CD14-positive monocyte (primary cell): ENCODE measurements at regions not wholly inside any gene's neighbourhood (a gene's known extent, or its start where the extent isn't known, plus 50 kb on each side); places are given as distances from the start of the nearest gene placed in this dataset.

Experiments used
- DNase-seq, 3 donors: peaks; one replicate each; pipeline ENCODE4 v3.0.0-alpha.2; 2011 to 2022
- H2AFZ ChIP-seq: 2 replicates; pipeline ENCODE4 v1.6.0; 2012; ENCODE audit warnings: mild to moderate bottlenecking, low read depth, low read length, inconsistent platforms; ENCODE audit not compliant: insufficient read depth, poor library complexity, severe bottlenecking
- H3K27ac ChIP-seq, 2 donors: 1 replicate in 1 of 2; 2 replicates in 1 of 2; pipeline ENCODE4 v1.5.1; 2012 to 2013; ENCODE audit warnings: low read length in 2 of 2, control low read depth in 1 of 2, inconsistent platforms in 1 of 2, low read depth in 1 of 2, mild to moderate bottlenecking in 1 of 2
- H3K27me3 ChIP-seq, 2 donors: one replicate each; pipeline versions ENCODE4 v1.6.0 to v1.6.1; 2011 to 2013; ENCODE audit warnings: low read length in 2 of 2; ENCODE audit not compliant: control insufficient read depth in 2 of 2, insufficient read depth in 2 of 2
- H3K36me3 ChIP-seq, 2 donors: replicated peaks in 1 of 2; 1 replicate in 1 of 2; 2 replicates in 1 of 2; pipeline versions ENCODE4 v1.5.1 to v1.6.1; 2012 to 2013; ENCODE audit warnings: low read length in 2 of 2, control low read depth in 1 of 2, inconsistent platforms in 1 of 2, mild to moderate bottlenecking in 1 of 2; ENCODE audit not compliant: insufficient read depth in 2 of 2, control insufficient read depth in 1 of 2
- H3K4me1 ChIP-seq, 2 donors: 1 replicate in 1 of 2; 2 replicates in 1 of 2; pipeline versions ENCODE4 v1.5.1 to v1.6.1; 2012 to 2013; ENCODE audit warnings: low read length in 2 of 2, control low read depth in 1 of 2, inconsistent platforms in 1 of 2, mild to moderate bottlenecking in 1 of 2, moderate library complexity in 1 of 2; ENCODE audit not compliant: insufficient read depth in 2 of 2, control insufficient read depth in 1 of 2
- H3K4me2 ChIP-seq: replicated peaks from 2 replicates; pipeline ENCODE3; 2012; ENCODE audit warnings: low read length, moderate library complexity, mild to moderate bottlenecking; ENCODE audit not compliant: poor library complexity, severe bottlenecking; ENCODE audit errors: extremely low read depth
- H3K4me3 ChIP-seq, 3 experiments: fragments of 200-600 bp in 1 of 3; sonication (generic) in 1 of 3; replicated peaks in 1 of 3; 1 replicate in 2 of 3; 2 replicates in 1 of 3; pipeline ENCODE4 v1.5.1; 2011 to 2013; ENCODE audit warnings: low read length in 3 of 3, mild to moderate bottlenecking in 3 of 3, control low read depth in 2 of 3, low read depth in 2 of 3, inconsistent platforms in 1 of 3, moderate library complexity in 1 of 3
- H3K79me2 ChIP-seq: 2 replicates; pipeline ENCODE4 v1.6.0; 2012; ENCODE audit warnings: mild to moderate bottlenecking, control low read depth, inconsistent platforms, low read length, moderate library complexity; ENCODE audit not compliant: insufficient read depth
- H3K9ac ChIP-seq: 2 replicates; pipeline ENCODE4 v1.6.0; 2017; ENCODE audit warnings: low read length, mild to moderate bottlenecking; ENCODE audit not compliant: insufficient read depth, poor library complexity, severe bottlenecking
- H3K9me3 ChIP-seq, 2 donors: replicated peaks in 1 of 2; 1 replicate in 1 of 2; 2 replicates in 1 of 2; pipeline versions ENCODE4 v1.5.1 to v1.6.1; 2012 to 2013; ENCODE audit warnings: low read length in 2 of 2, control low read depth in 1 of 2; ENCODE audit not compliant: control insufficient read depth in 1 of 2, insufficient read depth in 1 of 2
- H4K20me1 ChIP-seq: 2 replicates; pipeline ENCODE4 v1.6.0; 2012; ENCODE audit warnings: mild to moderate bottlenecking, low read length, control low read depth, moderate library complexity; ENCODE audit not compliant: insufficient read depth
- H3K27ac Mint-ChIP-seq, 7 donors: one replicate each; pipeline ENCODE4 v1.8.0; 2020; ENCODE audit warnings: mild to moderate bottlenecking in 7 of 7, mixed read lengths in 7 of 7, moderate library complexity in 6 of 7, inconsistent platforms in 2 of 7
- H3K27me3 Mint-ChIP-seq, 3 donors: one replicate each; pipeline ENCODE4 v1.8.0; 2021 to 2022; ENCODE audit warnings: low read depth in 3 of 3, mild to moderate bottlenecking in 3 of 3, mixed read lengths in 3 of 3, moderate library complexity in 3 of 3, inconsistent platforms in 1 of 3
- H3K36me3 Mint-ChIP-seq, 2 donors: one replicate each; pipeline ENCODE4 v1.8.0; 2020; ENCODE audit warnings: mixed read lengths in 2 of 2, inconsistent platforms in 1 of 2, mild to moderate bottlenecking in 1 of 2
- H3K4me1 Mint-ChIP-seq: one replicate; pipeline ENCODE4 v1.8.0; 2020; ENCODE audit warnings: mild to moderate bottlenecking, mixed read lengths
- H3K4me3 Mint-ChIP-seq, 2 donors: one replicate each; pipeline ENCODE4 v1.8.0; 2020; ENCODE audit warnings: mild to moderate bottlenecking in 2 of 2, mixed read lengths in 2 of 2, moderate library complexity in 1 of 2
- H3K9me3 Mint-ChIP-seq, 7 donors: one replicate each; pipeline ENCODE4 v1.8.0; 2020 to 2022; ENCODE audit warnings: mixed read lengths in 7 of 7, mild to moderate bottlenecking in 6 of 7, moderate library complexity in 6 of 7, inconsistent platforms in 2 of 7
- WGBS: methylation state at CpG from one replicate; pipeline ENCODE4 v1.1.5; 2013; ENCODE audit warnings: missing lambda C conversion rate; ENCODE audit not compliant: insufficient coverage; 5-methylcytosine and 5-hydroxymethylcytosine counted together
- intact Hi-C, 2 donors: fragments of 100-400 bp; cut with micrococcal nuclease; formaldehyde crosslinking; loops; one replicate each; pipeline versions ENCODE4 v1.15.0 to v1.15.1; 2023
- TF ChIP-seq, protein P1 (sequence below): fragments of 200-600 bp; IDR thresholded peaks from one replicate; pipeline ENCODE4 v1.8.0; 2022; ENCODE audit warnings: antibody characterized with exemption, mild to moderate bottlenecking

- Histone ChIP-seq H3K9ac (no peak overlapping the region), H2AFZ (no peak overlapping the region), H3K4me3 (no peak overlapping the region), H3K27ac (no peak overlapping the region), H3K27me3 (no peaks in the 10 kb centered on the region), H3K79me2 (no peaks in the 10 kb centered on the region), H4K20me1 (no peaks in the 10 kb centered on the region), H3K4me2 (no peak overlapping the region), H3K36me3 (no peaks in the 10 kb centered on the region), H3K4me1 (no peaks in the 10 kb centered on the region), H3K9me3 (peaks cover 6 to 17% of the 10 kb centered on the region in 2 donors)
- 95% methylated on average over 2 of the region's 7 CpGs for WGBS
- TF ChIP-seq, protein P1, sequence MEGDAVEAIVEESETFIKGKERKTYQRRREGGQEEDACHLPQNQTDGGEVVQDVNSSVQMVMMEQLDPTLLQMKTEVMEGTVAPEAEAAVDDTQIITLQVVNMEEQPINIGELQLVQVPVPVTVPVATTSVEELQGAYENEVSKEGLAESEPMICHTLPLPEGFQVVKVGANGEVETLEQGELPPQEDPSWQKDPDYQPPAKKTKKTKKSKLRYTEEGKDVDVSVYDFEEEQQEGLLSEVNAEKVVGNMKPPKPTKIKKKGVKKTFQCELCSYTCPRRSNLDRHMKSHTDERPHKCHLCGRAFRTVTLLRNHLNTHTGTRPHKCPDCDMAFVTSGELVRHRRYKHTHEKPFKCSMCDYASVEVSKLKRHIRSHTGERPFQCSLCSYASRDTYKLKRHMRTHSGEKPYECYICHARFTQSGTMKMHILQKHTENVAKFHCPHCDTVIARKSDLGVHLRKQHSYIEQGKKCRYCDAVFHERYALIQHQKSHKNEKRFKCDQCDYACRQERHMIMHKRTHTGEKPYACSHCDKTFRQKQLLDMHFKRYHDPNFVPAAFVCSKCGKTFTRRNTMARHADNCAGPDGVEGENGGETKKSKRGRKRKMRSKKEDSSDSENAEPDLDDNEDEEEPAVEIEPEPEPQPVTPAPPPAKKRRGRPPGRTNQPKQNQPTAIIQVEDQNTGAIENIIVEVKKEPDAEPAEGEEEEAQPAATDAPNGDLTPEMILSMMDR = no peak
- Mint-ChIP-seq H3K9me3 (peaks cover 5 to 21% (median 14%) of the 10 kb centered on the region in 7 donors), H3K27me3 (peaks cover 2 to 10% (median 7%) of the 10 kb centered on the region in 3 donors), H3K4me1 (no peaks in the 10 kb centered on the region), H3K36me3 (no peaks in the 10 kb centered on the region), H3K27ac (no peak overlapping the region), H3K4me3 (no peak overlapping the region)
- intact Hi-C loops = no loop called here
- no peak for DNase-seq
Observed at GRCh38 chr10:125226005-125226404, 65.6 kb upstream of the CTBP2 start.

- H4K20me1 ChIP-seq = no peaks in the 10 kb centered on the region
- no peaks in the 10 kb centered on the region for H3K79me2 ChIP-seq
- intact Hi-C loops = no loop called here
- H3K9me3 Mint-ChIP-seq = peaks cover 5 to 21% (median 14%) of the 10 kb centered on the region in 7 donors
- no peaks in the 10 kb centered on the region for H3K4me1 Mint-ChIP-seq
- H3K36me3 Mint-ChIP-seq = no peaks in the 10 kb centered on the region
- DNase-seq = no peak
- no peak overlapping the region for H2AFZ ChIP-seq
- H3K9me3 ChIP-seq = peaks cover 6 to 17% of the 10 kb centered on the region in 2 donors
- H3K27me3 ChIP-seq = no peaks in the 10 kb centered on the region
- no peak overlapping the region for H3K27ac Mint-ChIP-seq
- H3K27ac ChIP-seq = no peak overlapping the region
- H3K4me3 ChIP-seq = no peak overlapping the region
- 84% methylated on average over 3 of the region's 3 CpGs for WGBS
- H3K4me3 Mint-ChIP-seq = no peak overlapping the region
- peaks cover 2 to 12% (median 9%) of the 10 kb centered on the region in 3 donors for H3K27me3 Mint-ChIP-seq
- no peaks in the 10 kb centered on the region for H3K4me1 ChIP-seq
- H3K4me2 ChIP-seq = no peak overlapping the region
- TF ChIP-seq, protein P1 = no peak
- H3K36me3 ChIP-seq = no peaks in the 10 kb centered on the region
- H3K9ac ChIP-seq = no peak overlapping the region
Observed at GRCh38 chr10:125225051-125225450, 64.7 kb upstream of the CTBP2 start.
